ENCODE measurements at regions not wholly inside any gene's neighbourhood (a gene's known extent, or its start where the extent isn't known, plus 50 kb on each side); places are given as distances from the start of the nearest gene placed in this dataset.

DNA sequence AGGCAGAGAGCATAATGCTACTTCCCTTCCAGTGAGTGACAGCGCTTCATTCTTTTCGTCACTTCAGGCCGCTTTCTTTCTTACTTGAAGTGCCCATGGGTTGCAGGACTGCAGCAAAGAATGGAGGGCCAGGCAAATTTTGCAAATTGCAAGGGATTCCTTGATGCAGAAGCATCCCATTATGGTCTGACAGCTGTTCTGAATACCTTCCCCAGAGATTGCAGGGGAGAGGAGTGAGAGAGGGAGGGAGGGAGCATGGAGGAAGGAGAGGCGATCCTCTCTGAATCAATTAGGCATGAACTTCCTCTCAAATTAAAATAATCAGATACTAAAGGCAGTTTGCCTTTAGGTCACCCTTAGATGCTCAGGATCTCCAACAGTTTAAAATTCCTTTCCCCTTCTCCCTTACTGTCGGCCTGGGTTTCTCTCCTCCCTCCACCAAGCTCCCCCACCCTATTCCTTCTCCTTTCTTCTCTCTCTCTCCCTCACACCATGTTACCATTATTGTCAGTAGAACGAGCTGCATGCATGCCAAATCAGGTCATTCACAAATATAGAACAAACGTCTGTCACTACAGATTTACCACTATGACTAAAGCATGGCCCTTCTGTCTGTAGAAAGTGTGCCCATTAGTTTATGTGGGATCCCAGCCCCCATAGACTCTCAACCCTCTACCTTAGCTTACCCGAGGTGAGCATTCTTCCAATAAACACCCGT is 289.2 kb downstream of the CD83 start:
- TF ChIP-seq, protein P1, sequence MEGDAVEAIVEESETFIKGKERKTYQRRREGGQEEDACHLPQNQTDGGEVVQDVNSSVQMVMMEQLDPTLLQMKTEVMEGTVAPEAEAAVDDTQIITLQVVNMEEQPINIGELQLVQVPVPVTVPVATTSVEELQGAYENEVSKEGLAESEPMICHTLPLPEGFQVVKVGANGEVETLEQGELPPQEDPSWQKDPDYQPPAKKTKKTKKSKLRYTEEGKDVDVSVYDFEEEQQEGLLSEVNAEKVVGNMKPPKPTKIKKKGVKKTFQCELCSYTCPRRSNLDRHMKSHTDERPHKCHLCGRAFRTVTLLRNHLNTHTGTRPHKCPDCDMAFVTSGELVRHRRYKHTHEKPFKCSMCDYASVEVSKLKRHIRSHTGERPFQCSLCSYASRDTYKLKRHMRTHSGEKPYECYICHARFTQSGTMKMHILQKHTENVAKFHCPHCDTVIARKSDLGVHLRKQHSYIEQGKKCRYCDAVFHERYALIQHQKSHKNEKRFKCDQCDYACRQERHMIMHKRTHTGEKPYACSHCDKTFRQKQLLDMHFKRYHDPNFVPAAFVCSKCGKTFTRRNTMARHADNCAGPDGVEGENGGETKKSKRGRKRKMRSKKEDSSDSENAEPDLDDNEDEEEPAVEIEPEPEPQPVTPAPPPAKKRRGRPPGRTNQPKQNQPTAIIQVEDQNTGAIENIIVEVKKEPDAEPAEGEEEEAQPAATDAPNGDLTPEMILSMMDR (IDR thresholded peaks at IDR 0.05; ENCODE audit: insufficient read depth, low read length, poor library complexity, severe bottlenecking): no peak
- no peak for TF ChIP-seq EZH2phosphoT487 (conservative IDR thresholded peaks at IDR 0.05; ENCODE audit: low read length)
